ENCODE measurements at regions not wholly inside any gene's neighbourhood (a gene's known extent, or its start where the extent isn't known, plus 50 kb on each side); places are given as distances from the start of the nearest gene placed in this dataset.

DNA sequence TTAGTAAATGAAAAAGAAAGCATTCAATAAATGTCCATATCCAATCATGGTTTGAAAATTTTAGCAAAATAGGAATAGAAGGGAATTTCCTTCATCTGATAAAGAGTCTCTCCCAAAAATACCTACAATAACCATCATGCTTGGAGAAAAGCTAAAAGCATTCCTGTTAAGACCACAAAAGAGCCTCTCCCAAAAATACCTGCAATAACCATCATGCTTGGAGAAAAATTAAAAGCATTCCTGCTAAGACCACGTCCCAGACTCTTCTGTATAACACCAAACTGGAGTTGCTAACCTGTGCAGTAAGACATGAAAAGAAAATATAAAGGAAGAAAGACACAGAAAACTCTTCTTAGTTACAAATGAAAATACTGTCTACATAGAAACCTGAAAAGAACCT is 69.4 kb downstream of the LINC01488 start:
- Histone ChIP-seq H3K79me2 (ENCODE audit: insufficient read depth) (no peaks in the 10 kb centered on the region), H3K4me2 (no peak overlapping the region), H3K4me1 (ENCODE audit: control insufficient read depth in 1 of 2, insufficient read depth in 2 of 2, low read depth in 1 of 2, low read length in 1 of 2) (no peaks in the 10 kb centered on the region), H3K9me3 (peaks cover 15% of the 10 kb centered on the region; the same call in 1 of the 2 replicates), H3K9me2 (no peaks in the 10 kb centered on the region), H3K36me3 (replicated peaks in 1 of 2; ENCODE audit: control insufficient read depth in 1 of 2, insufficient read depth in 2 of 2, low read length in 1 of 2) (no peaks in the 10 kb centered on the region), H3K4me3 (ENCODE audit: low read depth in 2 of 2, low read length in 1 of 2) (no peak overlapping the region), H2AFZ (ENCODE audit: low read depth) (no peak overlapping the region), H3K9ac (no peak overlapping the region), H3K27ac (ENCODE audit: low read depth in 2 of 2, low read length in 1 of 2) (no peak overlapping the region), H3F3A (replicated peaks; ENCODE audit: insufficient read depth) (peaks cover 5% of the 10 kb centered on the region), H3K27me3 (ENCODE audit: insufficient read depth) (no peaks in the 10 kb centered on the region), H4K20me1 (ENCODE audit: insufficient read depth) (no peaks in the 10 kb centered on the region)
- no peak for DNase-seq
- 47% methylated on average over 1 of the region's 1 CpG for WGBS (ENCODE audit: low lambda C conversion rate)
- CTCF ChIA-PET: no interaction called here
- no peak for TF ChIP-seq NFIC (IDR thresholded peaks at IDR 0.05; ENCODE audit: borderline replicate concordance)
- TF ChIP-seq, protein P1, sequence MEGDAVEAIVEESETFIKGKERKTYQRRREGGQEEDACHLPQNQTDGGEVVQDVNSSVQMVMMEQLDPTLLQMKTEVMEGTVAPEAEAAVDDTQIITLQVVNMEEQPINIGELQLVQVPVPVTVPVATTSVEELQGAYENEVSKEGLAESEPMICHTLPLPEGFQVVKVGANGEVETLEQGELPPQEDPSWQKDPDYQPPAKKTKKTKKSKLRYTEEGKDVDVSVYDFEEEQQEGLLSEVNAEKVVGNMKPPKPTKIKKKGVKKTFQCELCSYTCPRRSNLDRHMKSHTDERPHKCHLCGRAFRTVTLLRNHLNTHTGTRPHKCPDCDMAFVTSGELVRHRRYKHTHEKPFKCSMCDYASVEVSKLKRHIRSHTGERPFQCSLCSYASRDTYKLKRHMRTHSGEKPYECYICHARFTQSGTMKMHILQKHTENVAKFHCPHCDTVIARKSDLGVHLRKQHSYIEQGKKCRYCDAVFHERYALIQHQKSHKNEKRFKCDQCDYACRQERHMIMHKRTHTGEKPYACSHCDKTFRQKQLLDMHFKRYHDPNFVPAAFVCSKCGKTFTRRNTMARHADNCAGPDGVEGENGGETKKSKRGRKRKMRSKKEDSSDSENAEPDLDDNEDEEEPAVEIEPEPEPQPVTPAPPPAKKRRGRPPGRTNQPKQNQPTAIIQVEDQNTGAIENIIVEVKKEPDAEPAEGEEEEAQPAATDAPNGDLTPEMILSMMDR (IDR thresholded peaks at IDR 0.05): no peak
- POLR2A ChIA-PET: no interaction called here

DNA sequence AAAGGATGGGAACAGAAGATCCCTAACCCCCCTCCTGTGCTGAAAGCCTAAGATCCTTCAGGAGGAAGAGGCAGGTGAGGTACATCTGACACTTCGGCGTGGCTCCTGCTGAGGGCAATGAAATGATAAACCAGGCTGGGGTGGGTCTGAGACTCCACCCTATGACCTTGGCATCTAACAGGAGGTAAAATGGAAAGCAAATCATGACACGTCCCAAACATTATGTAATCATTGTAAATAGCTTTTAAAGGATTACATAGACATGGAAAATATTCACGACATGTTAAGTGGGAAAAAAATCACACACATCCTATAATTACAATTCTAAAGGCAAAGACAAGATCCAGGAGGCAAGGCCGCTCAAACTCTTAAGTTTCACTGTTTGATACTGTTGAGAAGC is 70.5 kb downstream of the LINC01488 start:
- H3K4me2 ChIP-seq: no peak overlapping the region

More for the DNA sequence above, 70.5 kb downstream of the LINC01488 start:
- H4K20me1 ChIP-seq (ENCODE audit: insufficient read depth): no peaks in the 10 kb centered on the region
- no peaks in the 10 kb centered on the region for H3K4me1 ChIP-seq (ENCODE audit: control insufficient read depth in 1 of 2, insufficient read depth in 2 of 2, low read depth in 1 of 2, low read length in 1 of 2)
- DNase-seq: no peak
- no peaks in the 10 kb centered on the region for H3K36me3 ChIP-seq (replicated peaks in 1 of 2; ENCODE audit: control insufficient read depth in 1 of 2, insufficient read depth in 2 of 2, low read length in 1 of 2)
- no peak overlapping the region for H3K27ac ChIP-seq (ENCODE audit: low read depth in 2 of 2, low read length in 1 of 2)
- H3F3A ChIP-seq (replicated peaks; ENCODE audit: insufficient read depth): peaks cover 5% of the 10 kb centered on the region
- no peaks in the 10 kb centered on the region for H3K9me2 ChIP-seq
- no peaks in the 10 kb centered on the region for H3K79me2 ChIP-seq (ENCODE audit: insufficient read depth)
- no peak overlapping the region for H3K9ac ChIP-seq
- H3K27me3 ChIP-seq (ENCODE audit: insufficient read depth): no peaks in the 10 kb centered on the region
- no peak overlapping the region for H2AFZ ChIP-seq (ENCODE audit: low read depth)
- ChIA-PET POLR2A (no interaction called here), CTCF (no interaction called here)
- H3K4me3 ChIP-seq (ENCODE audit: low read depth in 2 of 2, low read length in 1 of 2): no peak overlapping the region
- peaks cover 15% of the 10 kb centered on the region; the same call in 1 of the 2 replicates for H3K9me3 ChIP-seq
- 84% methylated on average over 5 of the region's 5 CpGs for WGBS (ENCODE audit: low lambda C conversion rate)
- TF ChIP-seq, protein P2, sequence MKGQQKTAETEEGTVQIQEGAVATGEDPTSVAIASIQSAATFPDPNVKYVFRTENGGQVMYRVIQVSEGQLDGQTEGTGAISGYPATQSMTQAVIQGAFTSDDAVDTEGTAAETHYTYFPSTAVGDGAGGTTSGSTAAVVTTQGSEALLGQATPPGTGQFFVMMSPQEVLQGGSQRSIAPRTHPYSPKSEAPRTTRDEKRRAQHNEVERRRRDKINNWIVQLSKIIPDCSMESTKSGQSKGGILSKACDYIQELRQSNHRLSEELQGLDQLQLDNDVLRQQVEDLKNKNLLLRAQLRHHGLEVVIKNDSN (IDR thresholded peaks at IDR 0.05; ENCODE audit: borderline replicate concordance, low read depth): no peak
- TF ChIP-seq, protein P3, sequence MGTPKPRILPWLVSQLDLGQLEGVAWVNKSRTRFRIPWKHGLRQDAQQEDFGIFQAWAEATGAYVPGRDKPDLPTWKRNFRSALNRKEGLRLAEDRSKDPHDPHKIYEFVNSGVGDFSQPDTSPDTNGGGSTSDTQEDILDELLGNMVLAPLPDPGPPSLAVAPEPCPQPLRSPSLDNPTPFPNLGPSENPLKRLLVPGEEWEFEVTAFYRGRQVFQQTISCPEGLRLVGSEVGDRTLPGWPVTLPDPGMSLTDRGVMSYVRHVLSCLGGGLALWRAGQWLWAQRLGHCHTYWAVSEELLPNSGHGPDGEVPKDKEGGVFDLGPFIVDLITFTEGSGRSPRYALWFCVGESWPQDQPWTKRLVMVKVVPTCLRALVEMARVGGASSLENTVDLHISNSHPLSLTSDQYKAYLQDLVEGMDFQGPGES (IDR thresholded peaks at IDR 0.05; ENCODE audit: low read depth, low read length): no peak
- TF ChIP-seq SIN3A (IDR thresholded peaks at IDR 0.05; ENCODE audit: borderline replicate concordance, low read depth, low read length): no peak
- TF ChIP-seq RXRA (IDR thresholded peaks at IDR 0.05; ENCODE audit: borderline replicate concordance, low read depth): no peak
- TF ChIP-seq, protein P1 (IDR thresholded peaks at IDR 0.05): no peak
- TF ChIP-seq YY1 (IDR thresholded peaks at IDR 0.05; ENCODE audit: low read depth): no peak
- no peak for TF ChIP-seq FOXJ3 (CRISPR knock-in tag; IDR thresholded peaks at IDR 0.05)
- TF ChIP-seq TAF1 (IDR thresholded peaks at IDR 0.05; ENCODE audit: borderline replicate concordance, low read depth, low read length): no peak
- no peak for TF ChIP-seq JUND (IDR thresholded peaks at IDR 0.05)
- TF ChIP-seq ELF1 (IDR thresholded peaks at IDR 0.05): no peak
- TF ChIP-seq GATA2 (CRISPR knock-in tag; IDR thresholded peaks at IDR 0.05): no peak
- TF ChIP-seq USF2 (IDR thresholded peaks at IDR 0.05; ENCODE audit: borderline replicate concordance, low read depth, low read length): no peak
- TF ChIP-seq, protein P4, sequence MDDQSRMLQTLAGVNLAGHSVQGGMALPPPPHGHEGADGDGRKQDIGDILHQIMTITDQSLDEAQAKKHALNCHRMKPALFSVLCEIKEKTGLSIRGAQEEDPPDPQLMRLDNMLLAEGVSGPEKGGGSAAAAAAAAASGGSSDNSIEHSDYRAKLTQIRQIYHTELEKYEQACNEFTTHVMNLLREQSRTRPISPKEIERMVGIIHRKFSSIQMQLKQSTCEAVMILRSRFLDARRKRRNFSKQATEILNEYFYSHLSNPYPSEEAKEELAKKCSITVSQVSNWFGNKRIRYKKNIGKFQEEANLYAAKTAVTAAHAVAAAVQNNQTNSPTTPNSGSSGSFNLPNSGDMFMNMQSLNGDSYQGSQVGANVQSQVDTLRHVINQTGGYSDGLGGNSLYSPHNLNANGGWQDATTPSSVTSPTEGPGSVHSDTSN (IDR thresholded peaks at IDR 0.05): no peak
- no peak for TF ChIP-seq FOXM1 (IDR thresholded peaks at IDR 0.05; ENCODE audit: low read depth)
